ENCODE measurements at regions not wholly inside any gene's neighbourhood (a gene's known extent, or its start where the extent isn't known, plus 50 kb on each side); places are given as distances from the start of the nearest gene placed in this dataset.

DNA sequence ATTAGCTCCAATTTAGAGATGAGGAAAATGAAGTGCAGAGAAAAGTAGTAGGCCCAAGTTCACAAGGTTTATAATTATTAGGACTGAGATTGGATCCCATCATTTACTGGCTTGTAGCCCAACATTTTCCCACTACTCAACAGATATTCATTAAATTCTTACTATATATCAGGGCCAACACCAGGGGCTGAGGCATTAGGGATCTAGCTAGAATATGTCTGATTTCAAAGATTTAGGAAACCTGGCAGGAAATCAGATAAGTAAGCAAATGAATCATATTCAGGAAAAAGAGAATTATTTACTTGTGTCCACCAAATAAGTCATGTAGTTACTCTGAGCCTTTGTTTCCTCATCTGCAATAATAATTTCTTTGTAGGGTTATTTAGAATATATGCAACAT, 94.3 kb downstream of the OXGR1 start:
- intact Hi-C loops (cut with micrococcal nuclease; ENCODE audit: unreplicated experiment) (no loop called here), in situ Hi-C loops (cut with HindIII; ENCODE audit: low pct_unique_long_range_greater_than_20kb, low sequenced_read_pairs) (no loop called here)

DNA sequence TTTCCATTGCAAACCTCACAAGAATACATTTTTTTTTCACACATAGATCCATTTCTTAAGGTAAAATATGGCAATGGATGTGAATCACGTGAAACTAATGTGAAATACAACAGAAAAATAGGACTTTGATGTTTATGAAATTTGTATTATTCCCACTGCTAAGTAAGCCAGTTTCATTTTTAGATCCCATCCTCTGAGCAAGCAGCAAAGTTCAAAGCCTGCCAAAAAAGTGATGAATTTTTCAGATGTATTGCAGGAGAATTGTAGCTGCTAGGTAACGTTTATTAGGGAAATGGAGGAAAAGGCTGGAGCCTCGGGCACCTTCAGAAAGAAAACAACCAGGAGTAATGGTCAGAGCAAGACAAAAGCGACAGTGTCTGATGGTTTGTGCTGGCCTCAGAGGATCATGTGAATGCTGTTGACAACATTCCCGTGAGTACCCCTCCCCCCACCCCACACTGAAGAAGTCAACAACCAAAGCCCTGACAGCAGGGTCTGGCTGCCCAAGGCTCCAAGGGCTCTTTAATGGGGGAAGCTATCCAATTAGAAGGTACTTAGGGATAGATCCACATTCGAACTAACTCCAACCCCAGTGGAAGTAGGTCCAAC, 95.5 kb downstream of the OXGR1 start:
- Histone ChIP-seq H3K4me3 (ENCODE audit: low read depth in 2 of 2, low read length in 2 of 2) (no peak overlapping the region), H3K27ac (ENCODE audit: low read length) (no peak overlapping the region), H3K27me3 (ENCODE audit: control insufficient read depth, insufficient read depth, low read length) (no peaks in the 10 kb centered on the region), H3K36me3 (ENCODE audit: control insufficient read depth, insufficient read depth, low read length) (no peaks in the 10 kb centered on the region), H3K9me3 (ENCODE audit: control insufficient read depth, insufficient read depth, low read depth, low read length) (no peaks in the 10 kb centered on the region), H3K4me1 (ENCODE audit: control insufficient read depth, insufficient read depth, low read length) (no peaks in the 10 kb centered on the region)
- ATAC-seq (no peak), DNase-seq (ENCODE audit: low read depth, low spot score) (no peak)
- intact Hi-C loops (cut with micrococcal nuclease; ENCODE audit: unreplicated experiment) (no loop called here), in situ Hi-C loops (cut with HindIII; ENCODE audit: low pct_unique_long_range_greater_than_20kb, low sequenced_read_pairs) (no loop called here)
- ChIA-PET CTCF (no interaction called here), POLR2A (no interaction called here)
- BruUV-seq (replicated peaks): no TSS peak
- TF ChIP-seq SIN3A (IDR thresholded peaks at IDR 0.05; ENCODE audit: borderline replicate concordance, insufficient read depth, low read depth, low read length) (no peak), TCF7L2 (IDR thresholded peaks at IDR 0.05; ENCODE audit: low read depth, low read length) (no peak), POLR2AphosphoS5 (IDR thresholded peaks at IDR 0.05; ENCODE audit: low read depth, low read length) (no peak)
- TF ChIP-seq, protein P1, sequence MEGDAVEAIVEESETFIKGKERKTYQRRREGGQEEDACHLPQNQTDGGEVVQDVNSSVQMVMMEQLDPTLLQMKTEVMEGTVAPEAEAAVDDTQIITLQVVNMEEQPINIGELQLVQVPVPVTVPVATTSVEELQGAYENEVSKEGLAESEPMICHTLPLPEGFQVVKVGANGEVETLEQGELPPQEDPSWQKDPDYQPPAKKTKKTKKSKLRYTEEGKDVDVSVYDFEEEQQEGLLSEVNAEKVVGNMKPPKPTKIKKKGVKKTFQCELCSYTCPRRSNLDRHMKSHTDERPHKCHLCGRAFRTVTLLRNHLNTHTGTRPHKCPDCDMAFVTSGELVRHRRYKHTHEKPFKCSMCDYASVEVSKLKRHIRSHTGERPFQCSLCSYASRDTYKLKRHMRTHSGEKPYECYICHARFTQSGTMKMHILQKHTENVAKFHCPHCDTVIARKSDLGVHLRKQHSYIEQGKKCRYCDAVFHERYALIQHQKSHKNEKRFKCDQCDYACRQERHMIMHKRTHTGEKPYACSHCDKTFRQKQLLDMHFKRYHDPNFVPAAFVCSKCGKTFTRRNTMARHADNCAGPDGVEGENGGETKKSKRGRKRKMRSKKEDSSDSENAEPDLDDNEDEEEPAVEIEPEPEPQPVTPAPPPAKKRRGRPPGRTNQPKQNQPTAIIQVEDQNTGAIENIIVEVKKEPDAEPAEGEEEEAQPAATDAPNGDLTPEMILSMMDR (IDR thresholded peaks at IDR 0.05): no peak
- TF ChIP-seq, protein P2, sequence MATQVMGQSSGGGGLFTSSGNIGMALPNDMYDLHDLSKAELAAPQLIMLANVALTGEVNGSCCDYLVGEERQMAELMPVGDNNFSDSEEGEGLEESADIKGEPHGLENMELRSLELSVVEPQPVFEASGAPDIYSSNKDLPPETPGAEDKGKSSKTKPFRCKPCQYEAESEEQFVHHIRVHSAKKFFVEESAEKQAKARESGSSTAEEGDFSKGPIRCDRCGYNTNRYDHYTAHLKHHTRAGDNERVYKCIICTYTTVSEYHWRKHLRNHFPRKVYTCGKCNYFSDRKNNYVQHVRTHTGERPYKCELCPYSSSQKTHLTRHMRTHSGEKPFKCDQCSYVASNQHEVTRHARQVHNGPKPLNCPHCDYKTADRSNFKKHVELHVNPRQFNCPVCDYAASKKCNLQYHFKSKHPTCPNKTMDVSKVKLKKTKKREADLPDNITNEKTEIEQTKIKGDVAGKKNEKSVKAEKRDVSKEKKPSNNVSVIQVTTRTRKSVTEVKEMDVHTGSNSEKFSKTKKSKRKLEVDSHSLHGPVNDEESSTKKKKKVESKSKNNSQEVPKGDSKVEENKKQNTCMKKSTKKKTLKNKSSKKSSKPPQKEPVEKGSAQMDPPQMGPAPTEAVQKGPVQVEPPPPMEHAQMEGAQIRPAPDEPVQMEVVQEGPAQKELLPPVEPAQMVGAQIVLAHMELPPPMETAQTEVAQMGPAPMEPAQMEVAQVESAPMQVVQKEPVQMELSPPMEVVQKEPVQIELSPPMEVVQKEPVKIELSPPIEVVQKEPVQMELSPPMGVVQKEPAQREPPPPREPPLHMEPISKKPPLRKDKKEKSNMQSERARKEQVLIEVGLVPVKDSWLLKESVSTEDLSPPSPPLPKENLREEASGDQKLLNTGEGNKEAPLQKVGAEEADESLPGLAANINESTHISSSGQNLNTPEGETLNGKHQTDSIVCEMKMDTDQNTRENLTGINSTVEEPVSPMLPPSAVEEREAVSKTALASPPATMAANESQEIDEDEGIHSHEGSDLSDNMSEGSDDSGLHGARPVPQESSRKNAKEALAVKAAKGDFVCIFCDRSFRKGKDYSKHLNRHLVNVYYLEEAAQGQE (IDR thresholded peaks at IDR 0.05; ENCODE audit: insufficient read depth in 1 of 2, low read depth in 2 of 2, low read length in 1 of 2): no peak

More for the DNA sequence above, 94.3 kb downstream of the OXGR1 start:
- Histone ChIP-seq H3K9me3 (ENCODE audit: control insufficient read depth, insufficient read depth, low read depth, low read length) (no peaks in the 10 kb centered on the region), H3K4me1 (ENCODE audit: control insufficient read depth, insufficient read depth, low read length) (no peaks in the 10 kb centered on the region), H3K27ac (ENCODE audit: low read length) (no peak overlapping the region), H3K27me3 (ENCODE audit: control insufficient read depth, insufficient read depth, low read length) (no peaks in the 10 kb centered on the region), H3K36me3 (ENCODE audit: control insufficient read depth, insufficient read depth, low read length) (no peaks in the 10 kb centered on the region), H3K4me3 (ENCODE audit: low read depth in 2 of 2, low read length in 2 of 2) (no peak overlapping the region)
- TF ChIP-seq POLR2AphosphoS5 (IDR thresholded peaks at IDR 0.05; ENCODE audit: low read depth, low read length): no peak
- TF ChIP-seq, protein P1 (IDR thresholded peaks at IDR 0.05): no peak
- TF ChIP-seq, protein P2 (IDR thresholded peaks at IDR 0.05; ENCODE audit: insufficient read depth in 1 of 2, low read depth in 2 of 2, low read length in 1 of 2): no peak
- POLR2A ChIA-PET: no interaction called here
- ATAC-seq (no peak), DNase-seq (ENCODE audit: low read depth, low spot score) (no peak)
- BruUV-seq (replicated peaks): no TSS peak
- CTCF ChIA-PET: no interaction called here

Data from Panc1 (cell line).